ENCODE measurements at regions not wholly inside any gene's neighbourhood (a gene's known extent, or its start where the extent isn't known, plus 50 kb on each side); places are given as distances from the start of the nearest gene placed in this dataset.
A peak's percentile ranks its signal among the peaks of the same experiment; 100 is the strongest.

GRCh38 chr10:58973235-58973595, 203.2 kb upstream of the PHYHIPL start:
- Histone ChIP-seq H3K4me2 (ENCODE audit: low read length) (peak overlapping the region; percentile 21), H3K79me2 (replicated peaks; ENCODE audit: insufficient read depth, low read length) (no peaks in the 10 kb centered on the region)
- no peak for TF ChIP-seq TAF1 (IDR thresholded peaks at IDR 0.05; ENCODE audit: low read depth)
- peak; percentile 1 for TF ChIP-seq REST (IDR thresholded peaks at IDR 0.05; ENCODE audit: borderline replicate concordance)

GRCh38 chr10:58976254-58976653, 200.2 kb upstream of the PHYHIPL start:
- no peaks in the 10 kb centered on the region for H3K27me3 ChIP-seq (ENCODE audit: insufficient read depth, low read depth, low read length)

More at GRCh38 chr10:58973235-58973595, 203.2 kb upstream of the PHYHIPL start:
- Histone ChIP-seq H3F3A (ENCODE audit: insufficient read depth, low read length, poor library complexity, severe bottlenecking) (peaks cover 10% of the 10 kb centered on the region), H3K27ac (ENCODE audit: low read length) (peak overlapping the region; percentile 84), H2AFZ (ENCODE audit: low read depth, low read length) (peak overlapping the region; percentile 16), H3K9me3 (ENCODE audit: low read length) (no peaks in the 10 kb centered on the region), H3K9ac (ENCODE audit: low read length) (peak overlapping the region; percentile 46), H3K4me3 (ENCODE audit: low read length) (peak overlapping the region; percentile 45), H3K36me3 (ENCODE audit: insufficient read depth, low read length) (no peaks in the 10 kb centered on the region), H3K9me2 (ENCODE audit: insufficient read depth, low read length) (no peaks in the 10 kb centered on the region), H3K27me3 (ENCODE audit: insufficient read depth, low read depth, low read length) (no peaks in the 10 kb centered on the region), H4K20me1 (ENCODE audit: insufficient read depth) (no peaks in the 10 kb centered on the region)

More at GRCh38 chr10:58976254-58976653, 200.2 kb upstream of the PHYHIPL start:
- H3K79me2 ChIP-seq (replicated peaks; ENCODE audit: insufficient read depth, low read length) = no peaks in the 10 kb centered on the region
- no peak overlapping the region for H3K27ac ChIP-seq (ENCODE audit: low read length)
- H3K9me3 ChIP-seq (ENCODE audit: low read length) = no peaks in the 10 kb centered on the region
- no peak overlapping the region for H3K9ac ChIP-seq (ENCODE audit: low read length)
- H3F3A ChIP-seq (ENCODE audit: insufficient read depth, low read length, poor library complexity, severe bottlenecking) = no peaks in the 10 kb centered on the region
- H3K9me2 ChIP-seq (ENCODE audit: insufficient read depth, low read length) = no peaks in the 10 kb centered on the region
- H2AFZ ChIP-seq (ENCODE audit: low read depth, low read length) = no peak overlapping the region
- no peaks in the 10 kb centered on the region for H3K36me3 ChIP-seq (ENCODE audit: insufficient read depth, low read length)
- no peak for TF ChIP-seq EZH2 (IDR thresholded peaks at IDR 0.05; ENCODE audit: borderline replicate concordance, insufficient read depth, low read length, poor library complexity, severe bottlenecking)
- TF ChIP-seq RAD21 (conservative IDR thresholded peaks at IDR 0.05) = no peak
- no peak for TF ChIP-seq MXI1 (conservative IDR thresholded peaks at IDR 0.05; ENCODE audit: poor library complexity, severe bottlenecking)
- TF ChIP-seq CTCF (IDR thresholded peaks at IDR 0.05; ENCODE audit: poor library complexity, severe bottlenecking) = no peak
- no peak for TF ChIP-seq POLR2AphosphoS5 (IDR thresholded peaks at IDR 0.05)
- TF ChIP-seq TAF1 (IDR thresholded peaks at IDR 0.05; ENCODE audit: low read depth) = no peak
- no peak for TF ChIP-seq EP300 (conservative IDR thresholded peaks at IDR 0.05; ENCODE audit: poor library complexity, severe bottlenecking)
- no peak for TF ChIP-seq REST (IDR thresholded peaks at IDR 0.05; ENCODE audit: borderline replicate concordance)
- TF ChIP-seq SMC3 (conservative IDR thresholded peaks at IDR 0.05; ENCODE audit: poor library complexity) = no peak
- no peak overlapping the region for H3K4me3 ChIP-seq (ENCODE audit: low read length)
- H3K4me2 ChIP-seq (ENCODE audit: low read length) = no peak overlapping the region
- no peaks in the 10 kb centered on the region for H4K20me1 ChIP-seq (ENCODE audit: insufficient read depth)
